H1 (cell line): ENCODE measurements at regions not wholly inside any gene's neighbourhood (a gene's known extent, or its start where the extent isn't known, plus 50 kb on each side); places are given as distances from the start of the nearest gene placed in this dataset.
A peak's percentile ranks its signal among the peaks of the same experiment; 100 is the strongest.

Experiments used
- CTCF ChIA-PET: fragments of 300-600 bp; sonication (Branson Sonifier 250); formaldehyde crosslinking; loops from one replicate; lab custom pipeline; 2021; ENCODE audit not compliant: partially characterized antibody; lab: Charles Lee
- POLR2A ChIA-PET: fragments of 300-600 bp; sonication (Branson Sonifier 250); formaldehyde crosslinking; loops from one replicate; lab custom pipeline; 2021; ENCODE audit warnings: inconsistent platforms; ENCODE audit not compliant: partially characterized antibody; lab: Charles Lee
- DNase-seq, 2 experiments: peaks; one replicate each; pipeline versions ENCODE4 v3.0.0 to v3.0.0-alpha.2; 2010 to 2022; ENCODE audit warnings: low spot score in 2 of 2, low read depth in 1 of 2, mixed read lengths in 1 of 2
- FAIRE-seq: peaks from 2 replicates; lab custom pipeline; 2011; peaks lifted over from hg19 to GRCh38; lab: Jason Lieb, UNC
- H2AFZ ChIP-seq: 2 replicates; pipeline ENCODE4 v1.8.1; 2012; ENCODE audit warnings: low read length, inconsistent platforms
- H2AK5ac ChIP-seq: 2 replicates; pipeline ENCODE4 v1.6.1; 2013; ENCODE audit warnings: low read depth, low read length
- H2BK120ac ChIP-seq: replicated peaks from 2 replicates; pipeline ENCODE3; 2013; ENCODE audit warnings: low read depth, low read length, inconsistent platforms
- H2BK12ac ChIP-seq: 2 replicates; pipeline ENCODE4 v1.6.1; 2013; ENCODE audit warnings: low read depth, low read length
- H2BK15ac ChIP-seq: 2 replicates; pipeline ENCODE4 v1.6.1; 2013; ENCODE audit warnings: low read length
- H2BK20ac ChIP-seq: 2 replicates; pipeline ENCODE4 v1.6.1; 2013; ENCODE audit warnings: low read length
- H2BK5ac ChIP-seq: 2 replicates; pipeline ENCODE4 v1.6.1; 2013; ENCODE audit warnings: low read depth, low read length
- H3K14ac ChIP-seq: 2 replicates; pipeline ENCODE4 v1.6.1; 2013; ENCODE audit warnings: inconsistent platforms; ENCODE audit not compliant: insufficient read length
- H3K18ac ChIP-seq: 2 replicates; pipeline ENCODE4 v1.6.1; 2013; ENCODE audit warnings: low read length; ENCODE audit errors: extremely low read depth
- H3K23ac ChIP-seq: 2 replicates; pipeline ENCODE4 v1.6.1; 2013; ENCODE audit warnings: inconsistent platforms; ENCODE audit not compliant: insufficient read length
- H3K23me2 ChIP-seq: 2 replicates; pipeline ENCODE4 v1.6.1; 2013; ENCODE audit warnings: low read depth, low read length
- H3K27ac ChIP-seq: 2 replicates; pipeline ENCODE4 v1.6.1; 2011; ENCODE audit warnings: low read depth, low read length, inconsistent platforms
- H3K27me3 ChIP-seq, 4 experiments: replicated peaks in 1 of 4; 1 replicate in 1 of 4; 2 replicates in 3 of 4; pipeline versions ENCODE4 v1.6.1 to v1.8.1; 2011 to 2013; ENCODE audit warnings: low read length in 3 of 4, mild to moderate bottlenecking in 3 of 4, inconsistent platforms in 2 of 4, mixed read lengths in 2 of 4, moderate library complexity in 1 of 4; ENCODE audit not compliant: control insufficient read depth in 3 of 4, insufficient read depth in 3 of 4; ENCODE audit errors: extremely low read depth in 1 of 4
- H3K36me3 ChIP-seq, 4 experiments: 2 replicates each; pipeline versions ENCODE4 v1.6.1 to v1.8.1; 2011 to 2013; ENCODE audit warnings: mild to moderate bottlenecking in 4 of 4, low read length in 3 of 4, moderate library complexity in 2 of 4, control low read depth in 1 of 4, inconsistent platforms in 1 of 4; ENCODE audit not compliant: insufficient read depth in 4 of 4, control insufficient read depth in 2 of 4
- H3K4ac ChIP-seq: replicated peaks from 2 replicates; pipeline ENCODE3; 2013; ENCODE audit warnings: low read length, low read depth, mixed read lengths, inconsistent platforms; ENCODE audit not compliant: insufficient read length
- H3K4me1 ChIP-seq, 4 experiments: replicated peaks in 1 of 4; 1 replicate in 1 of 4; 2 replicates in 3 of 4; pipeline versions ENCODE4 v1.6.1 to v1.8.1; 2011 to 2013; ENCODE audit warnings: low read length in 3 of 4, inconsistent platforms in 2 of 4, mixed read lengths in 1 of 4; ENCODE audit not compliant: insufficient read depth in 4 of 4, control insufficient read depth in 3 of 4
- H3K4me2 ChIP-seq, 2 experiments: 2 replicates each; pipeline versions ENCODE4 v1.6.1 to v1.8.1; 2011 to 2013; ENCODE audit warnings: low read depth in 2 of 2, low read length in 2 of 2, control low read depth in 1 of 2, inconsistent platforms in 1 of 2, mild to moderate bottlenecking in 1 of 2; ENCODE audit not compliant: insufficient read depth in 1 of 2
- H3K4me3 ChIP-seq, 4 experiments: fragments of 200-600, 300-600 bp in 1 of 4; sonication (generic), shearing (Covaris generic), sonication (Bioruptor Twin) in 1 of 4; 2 replicates each; pipeline versions ENCODE4 v1.5.1 to v1.8.1; 2011 to 2016; ENCODE audit warnings: low read length in 4 of 4, low read depth in 3 of 4, control low read depth in 2 of 4, inconsistent platforms in 2 of 4, mild to moderate bottlenecking in 2 of 4, mixed read lengths in 1 of 4, moderate library complexity in 1 of 4; ENCODE audit not compliant: insufficient read depth in 2 of 4; ENCODE audit errors: extremely low read depth in 1 of 4
- H3K56ac ChIP-seq: replicated peaks from 2 replicates; pipeline ENCODE3; 2013; ENCODE audit warnings: low read depth, mild to moderate bottlenecking, mixed read lengths, low read length, inconsistent platforms; ENCODE audit not compliant: insufficient read length
- H3K79me1 ChIP-seq: 2 replicates; pipeline ENCODE4 v1.6.1; 2013; ENCODE audit warnings: low read depth, low read length, control low read depth
- H3K79me2 ChIP-seq, 2 experiments: 2 replicates each; pipeline versions ENCODE4 v1.6.1 to v1.8.1; 2012 to 2013; ENCODE audit warnings: low read length in 2 of 2, mild to moderate bottlenecking in 2 of 2, inconsistent platforms in 1 of 2; ENCODE audit not compliant: insufficient read depth in 2 of 2, control insufficient read depth in 1 of 2
- H3K9ac ChIP-seq, 4 experiments: replicated peaks in 1 of 4; 1 replicate in 1 of 4; 2 replicates in 3 of 4; pipeline versions ENCODE4 v1.6.1 to v1.8.1; 2011 to 2013; ENCODE audit warnings: low read depth in 3 of 4, low read length in 3 of 4, control low read depth in 2 of 4, mild to moderate bottlenecking in 2 of 4, moderate library complexity in 2 of 4, inconsistent platforms in 1 of 4; ENCODE audit errors: extremely low read depth in 1 of 4
- H3K9me3 ChIP-seq, 2 experiments: 2 replicates each; pipeline versions ENCODE4 v1.6.1 to v1.8.1; 2012 to 2013; ENCODE audit warnings: mild to moderate bottlenecking in 2 of 2, moderate library complexity in 2 of 2, control low read depth in 1 of 2, inconsistent platforms in 1 of 2, low read depth in 1 of 2, low read length in 1 of 2, mixed read lengths in 1 of 2; ENCODE audit not compliant: insufficient read depth in 2 of 2
- H4K20me1 ChIP-seq, 2 experiments: replicated peaks in 1 of 2; 2 replicates each; pipeline versions ENCODE3 to v1.8.1; 2011 to 2013; ENCODE audit warnings: inconsistent platforms in 2 of 2, low read length in 2 of 2, mild to moderate bottlenecking in 1 of 2; ENCODE audit not compliant: insufficient read depth in 2 of 2, control insufficient read depth in 1 of 2
- H4K5ac ChIP-seq: 2 replicates; pipeline ENCODE4 v1.6.1; 2013; ENCODE audit warnings: low read length, low read depth, mixed read lengths, inconsistent platforms; ENCODE audit not compliant: insufficient read length
- H4K8ac ChIP-seq: 2 replicates; pipeline ENCODE4 v1.8.0; 2013; ENCODE audit warnings: mild to moderate bottlenecking, moderate library complexity, low read length, inconsistent platforms; ENCODE audit not compliant: insufficient read depth; ENCODE audit errors: extremely low read depth
- H4K91ac ChIP-seq: replicated peaks from 2 replicates; pipeline ENCODE3; 2013; ENCODE audit warnings: low read length, mixed read lengths, inconsistent platforms; ENCODE audit not compliant: insufficient read length
- CBX8 ChIP-seq: fragments of 300-800, 300-1000 bp; sonication (generic); IDR thresholded peaks from 2 replicates; pipeline ENCODE4 v1.7.1; 2016; ENCODE audit warnings: low read depth, low read length, borderline replicate concordance
- GABPA ChIP-seq: IDR thresholded peaks from 2 replicates; pipeline ENCODE4 v1.6.1; 2011; ENCODE audit warnings: mild to moderate bottlenecking, low read length, moderate library complexity, borderline replicate concordance; ENCODE audit not compliant: insufficient read depth
- GTF2F1 ChIP-seq: IDR thresholded peaks from 2 replicates; pipeline ENCODE4 v1.6.1; 2012; ENCODE audit warnings: low read depth, low read length, improper control_type of control experiment, borderline replicate concordance
- POLR2AphosphoS5 ChIP-seq: IDR thresholded peaks from 2 replicates; pipeline ENCODE4 v1.6.1; 2011; ENCODE audit warnings: low read depth, low read length
- POU5F1 ChIP-seq: IDR thresholded peaks from 2 replicates; pipeline ENCODE4 v1.6.1; 2011; ENCODE audit warnings: low read depth, mild to moderate bottlenecking, low read length, moderate library complexity
- RFX5 ChIP-seq: IDR thresholded peaks from 2 replicates; pipeline ENCODE4 v1.6.1; 2011; ENCODE audit warnings: low read depth, low read length, improper control_type of control experiment, borderline replicate concordance
- WGBS, 2 experiments: shearing (Covaris generic) in 1 of 2; methylation state at CpG; one replicate each; pipeline versions ENCODE4 v1.1.6 to v1.1.7; 2013 to 2015; ENCODE audit warnings: low lambda C conversion rate in 2 of 2, mixed read lengths in 2 of 2, inconsistent platforms in 1 of 2, low coverage in 1 of 2, missing lambda C conversion rate in 1 of 2; ENCODE audit not compliant: insufficient replicate concordance in 2 of 2, insufficient coverage in 1 of 2, insufficient read length in 1 of 2; ENCODE audit errors: extremely low coverage in 1 of 2, missing lambda C conversion rate in 1 of 2; 5-methylcytosine and 5-hydroxymethylcytosine counted together

- Histone ChIP-seq H2BK12ac (no peak overlapping the region), H3K4ac (no peak overlapping the region), H3K79me2 (no peaks in the 10 kb centered on the region), H3K9ac (no peak overlapping the region), H4K91ac (no peak overlapping the region), H3K36me3 (no peaks in the 10 kb centered on the region), H3K56ac (no peak overlapping the region), H2BK15ac (no peak overlapping the region), H3K4me3 (no peak overlapping the region), H3K4me1 (peaks cover 0 to 3% (median 2%) of the 10 kb centered on the region in 4 experiments; a peak in 3 of 7 replicates), H3K4me2 (no peak overlapping the region), H3K23ac (no peak overlapping the region), H3K79me1 (no peaks in the 10 kb centered on the region), H3K14ac (no peak overlapping the region), H4K8ac (no peak overlapping the region), H3K18ac (no peak overlapping the region), H4K5ac (no peak overlapping the region), H2BK5ac (no peak overlapping the region), H3K23me2 (no peaks in the 10 kb centered on the region), H3K27me3 (no peaks in the 10 kb centered on the region), H2AK5ac (no peak overlapping the region), H2BK120ac (peak overlapping the region; percentile 58), H4K20me1 (no peaks in the 10 kb centered on the region), H2BK20ac (no peak overlapping the region), H3K9me3 (no peaks in the 10 kb centered on the region), H2AFZ (no peak overlapping the region), H3K27ac (no peak overlapping the region)
- ChIA-PET CTCF (interaction anchor here (0.6 to 1.9 kb wide), 3 partner anchors 43 to 129 kb away, joined by 3 to 6 read pairs (median 3); no protein-coding TSS in a partner anchor), POLR2A (interaction anchor here (2.0 kb wide), 1 partner anchor 550 kb away, joined by 10 read pairs; the partner anchor contains the start of gene CITED2)
- WGBS, 2 experiments: 92% methylated on average over 5 of the region's 5 CpGs; no CpG with 5 or more reads in 1 of the 2 experiments
- DNase-seq: no peak
- FAIRE-seq: no peak
- TF ChIP-seq POLR2AphosphoS5: no peak
- no peak for TF ChIP-seq GABPA
- no peak for TF ChIP-seq RFX5
- no peak for TF ChIP-seq POU5F1
- TF ChIP-seq CBX8: no peak
- no peak for TF ChIP-seq GTF2F1
Observed at GRCh38 chr6:139923964-139924475, 549.6 kb upstream of the CITED2 start.
